Vagina (tissue), 2 donors: ENCODE measurements at regions not wholly inside any gene's neighbourhood (a gene's known extent, or its start where the extent isn't known, plus 50 kb on each side); places are given as distances from the start of the nearest gene placed in this dataset.

Experiments used
- DNase-seq, 2 donors: peaks; one replicate each; pipeline ENCODE4 v3.0.0-alpha.2; 2017; ENCODE audit errors: extremely low spot score in 2 of 2
- H3K27ac ChIP-seq: fragments of 200-600 bp; sonication (generic); one replicate; pipeline ENCODE4 v1.5.1; 2019
- H3K27me3 ChIP-seq: fragments of 200-600 bp; sonication (generic); one replicate; pipeline ENCODE4 v1.5.1; 2019
- H3K36me3 ChIP-seq, 2 donors: fragments of 200-600 bp; sonication (generic); one replicate each; pipeline ENCODE4 v1.5.1; 2017 to 2019
- H3K4me1 ChIP-seq: fragments of 200-600 bp; sonication (generic); one replicate; pipeline ENCODE4 v1.5.1; 2019
- H3K4me3 ChIP-seq, 2 donors: fragments of 200-600 bp; sonication (generic); 1 replicate in 1 of 2; 2 replicates in 1 of 2; pipeline ENCODE4 v1.5.1; 2016 to 2019
- H3K9me3 ChIP-seq: fragments of 200-600 bp; sonication (generic); one replicate; pipeline ENCODE4 v1.5.1; 2019
- CTCF ChIP-seq, 3 experiments: fragments of 450-650 bp in 2 of 3; fragments of 200-600 bp in 1 of 3; sonication (generic) in 1 of 3; IDR thresholded peaks; one replicate each; pipeline ENCODE4 v1.5.1; 2017 to 2019; ENCODE audit warnings: antibody characterized with exemption in 3 of 3, mild to moderate bottlenecking in 2 of 3, moderate library complexity in 2 of 3
- POLR2A ChIP-seq, 2 donors: fragments of 450-650 bp; IDR thresholded peaks; one replicate each; pipeline ENCODE4 v1.6.1; 2017; ENCODE audit warnings: antibody characterized with exemption in 2 of 2, mild to moderate bottlenecking in 2 of 2, moderate library complexity in 2 of 2
- POLR2AphosphoS5 ChIP-seq, 2 donors: sonication (generic); formaldehyde crosslinking; IDR thresholded peaks; one replicate each; pipeline ENCODE4 v1.9.0; 2017; ENCODE audit warnings: antibody characterized with exemption in 2 of 2, mild to moderate bottlenecking in 2 of 2, low read depth in 1 of 2; ENCODE audit not compliant: insufficient read depth in 1 of 2
- intact Hi-C: fragments of 100-400 bp; cut with DNase I; formaldehyde crosslinking; loops from one replicate; pipeline ENCODE4 v1.15.1; 2023

DNA sequence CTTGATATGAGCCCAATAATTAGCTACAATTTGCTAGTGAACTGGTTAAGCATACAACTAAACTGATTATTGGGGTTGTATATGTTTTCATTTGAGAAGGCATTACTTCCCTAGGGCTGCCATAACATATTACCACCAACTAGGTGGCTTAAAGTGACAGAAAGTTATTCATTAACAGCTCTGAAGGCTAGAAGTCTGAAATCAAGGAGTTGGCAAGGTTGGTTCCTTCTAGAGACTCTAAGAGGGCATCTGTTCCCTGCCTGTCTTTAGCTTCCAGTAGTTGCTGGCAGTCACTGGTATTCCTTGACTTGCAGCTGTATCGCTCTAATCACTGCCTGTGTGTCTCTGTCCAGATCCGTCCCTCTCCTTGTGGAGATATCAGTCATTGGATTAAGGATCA lies 86.3 kb downstream of the LHX9 start:
- no peaks in the 10 kb centered on the region for H3K27me3 ChIP-seq
- no peak for DNase-seq
- intact Hi-C loops = no loop called here

DNA sequence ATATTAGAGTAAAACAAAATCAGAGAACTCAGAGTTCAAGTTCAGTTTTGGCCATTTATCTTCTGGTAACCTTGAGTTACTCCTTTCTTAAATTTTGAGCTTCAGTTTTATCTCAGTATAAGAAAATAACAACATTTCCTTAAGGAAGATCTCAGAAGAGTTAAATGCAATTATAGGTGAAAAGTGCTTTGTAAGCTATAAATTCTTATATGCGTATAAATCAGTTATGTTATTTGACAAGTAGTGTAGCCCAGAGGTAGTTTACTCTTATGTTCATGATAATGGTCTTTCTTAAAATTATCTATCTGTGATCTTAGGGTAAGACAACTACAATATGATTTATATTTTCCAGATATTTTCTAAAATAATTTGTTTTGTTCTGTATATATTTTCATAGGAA lies 89.8 kb downstream of the LHX9 start:
- no peak for DNase-seq
- no peak overlapping the region for H3K27ac ChIP-seq
- H3K4me1 ChIP-seq = no peaks in the 10 kb centered on the region
- no peaks in the 10 kb centered on the region for H3K36me3 ChIP-seq
- H3K27me3 ChIP-seq = no peaks in the 10 kb centered on the region
- TF ChIP-seq POLR2A (IDR thresholded peaks at IDR 0.05) = no peak
- TF ChIP-seq POLR2AphosphoS5 (IDR thresholded peaks at IDR 0.05; ENCODE audit: insufficient read depth in 1 of 2, low read depth in 1 of 2) = no peak
- TF ChIP-seq CTCF (IDR thresholded peaks at IDR 0.05) = no peak
- no peaks in the 10 kb centered on the region for H3K9me3 ChIP-seq
- intact Hi-C loops = no loop called here
- H3K4me3 ChIP-seq = no peak overlapping the region

More for the DNA sequence above, 86.3 kb downstream of the LHX9 start:
- Histone ChIP-seq H3K4me3 (no peak overlapping the region), H3K27ac (no peak overlapping the region), H3K9me3 (no peaks in the 10 kb centered on the region), H3K36me3 (no peaks in the 10 kb centered on the region), H3K4me1 (no peaks in the 10 kb centered on the region)
- no peak for TF ChIP-seq POLR2AphosphoS5 (IDR thresholded peaks at IDR 0.05; ENCODE audit: insufficient read depth in 1 of 2, low read depth in 1 of 2)
- TF ChIP-seq POLR2A (IDR thresholded peaks at IDR 0.05) = no peak
- TF ChIP-seq CTCF (IDR thresholded peaks at IDR 0.05) = no peak

DNA sequence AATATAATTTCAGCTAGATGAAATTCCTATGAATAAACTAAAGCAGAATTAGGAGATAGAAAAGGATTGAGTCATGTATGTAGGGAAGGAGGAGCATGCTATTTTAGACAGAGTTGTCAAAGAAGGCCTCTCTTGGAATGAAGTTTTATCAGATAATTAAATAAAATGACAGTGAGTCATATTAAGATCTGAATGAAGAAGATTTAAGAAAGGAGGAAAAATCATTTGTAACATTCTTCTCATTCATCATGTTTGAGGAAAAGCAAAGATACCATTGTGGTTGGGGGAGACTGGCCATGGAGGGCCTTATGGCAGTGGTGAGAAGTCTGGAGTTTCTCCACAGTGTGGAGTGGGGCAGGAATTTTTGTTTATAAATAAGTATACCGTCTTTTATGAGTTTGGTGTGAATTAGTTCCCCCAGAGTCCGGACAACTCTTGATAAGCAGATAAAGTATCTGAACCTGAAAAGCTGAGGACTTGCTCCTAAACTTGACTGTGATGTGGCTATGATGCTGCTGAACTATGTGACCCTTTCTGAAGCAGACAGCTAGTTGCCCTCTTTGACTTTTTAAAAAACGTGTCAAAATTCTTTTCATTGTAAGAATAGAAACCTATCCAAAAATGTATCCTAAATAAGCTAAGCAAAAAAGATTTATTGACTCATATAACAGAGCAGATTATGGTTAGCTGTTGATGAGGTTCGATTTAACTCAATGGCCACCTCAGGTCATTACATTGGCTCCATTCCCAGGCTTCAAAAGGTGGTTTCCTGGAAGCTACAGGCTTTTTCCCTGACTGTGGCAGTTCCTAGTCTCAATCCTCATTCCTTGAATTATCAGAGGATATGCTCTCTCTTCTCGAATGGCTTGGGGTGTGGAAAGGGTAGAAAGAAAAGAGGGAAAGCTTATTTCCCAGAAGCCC lies 90.8 kb downstream of the LHX9 start:
- no peak for DNase-seq
- no peak for TF ChIP-seq CTCF (IDR thresholded peaks at IDR 0.05)
- no peak for TF ChIP-seq POLR2AphosphoS5 (IDR thresholded peaks at IDR 0.05; ENCODE audit: insufficient read depth in 1 of 2, low read depth in 1 of 2)
- TF ChIP-seq POLR2A (IDR thresholded peaks at IDR 0.05) = no peak
- Histone ChIP-seq H3K27me3 (no peaks in the 10 kb centered on the region), H3K4me3 (no peak overlapping the region), H3K4me1 (no peaks in the 10 kb centered on the region), H3K36me3 (no peaks in the 10 kb centered on the region), H3K27ac (no peak overlapping the region), H3K9me3 (no peaks in the 10 kb centered on the region)
- intact Hi-C loops = no loop called here

- no peak overlapping the region for H3K27ac ChIP-seq
- intact Hi-C loops = no loop called here
Measured at GRCh38 chr1:198014355-198014754, 97.2 kb downstream of the LHX9 start.

More at GRCh38 chr1:198014355-198014754, 97.2 kb downstream of the LHX9 start:
- Histone ChIP-seq H3K4me3 (no peak overlapping the region), H3K4me1 (no peaks in the 10 kb centered on the region), H3K27me3 (no peaks in the 10 kb centered on the region), H3K36me3 (no peaks in the 10 kb centered on the region), H3K9me3 (no peaks in the 10 kb centered on the region)
- no peak for DNase-seq
- TF ChIP-seq POLR2AphosphoS5 (IDR thresholded peaks at IDR 0.05; ENCODE audit: insufficient read depth in 1 of 2, low read depth in 1 of 2) (no peak), CTCF (IDR thresholded peaks at IDR 0.05) (no peak), POLR2A (IDR thresholded peaks at IDR 0.05) (no peak)
